ENCODE measurements at regions not wholly inside any gene's neighbourhood (a gene's known extent, or its start where the extent isn't known, plus 50 kb on each side); places are given as distances from the start of the nearest gene placed in this dataset.
"Not testable (repeated sequence)": the region's sequence is repeated elsewhere in the genome, so short reads cannot be mapped to it uniquely, and the experiment has no call there.

- in situ Hi-C loops (cut with HindIII; ENCODE audit: low sequenced_read_pairs) = no loop called here
Observed at GRCh38 chr14:37711356-37711830, 116.0 kb downstream of the TTC6 start.

- in situ Hi-C loops (cut with HindIII; ENCODE audit: low sequenced_read_pairs) = no loop called here
Observed at GRCh38 chr14:37711831-37712475, 116.5 kb downstream of the TTC6 start.

- in situ Hi-C loops (cut with HindIII; ENCODE audit: low sequenced_read_pairs) = not testable (repeated sequence)
Observed at GRCh38 chr14:37712476-37712860, 117.0 kb downstream of the TTC6 start.

- in situ Hi-C loops (cut with HindIII; ENCODE audit: low sequenced_read_pairs) = no loop called here
Observed at GRCh38 chr14:37712976-37713431, 117.6 kb downstream of the TTC6 start.

- in situ Hi-C loops (cut with HindIII; ENCODE audit: low sequenced_read_pairs) = no loop called here
Observed at GRCh38 chr14:37720131-37720530, 124.7 kb downstream of the TTC6 start.

GRCh38 chr14:37721976-37722659 lies 126.7 kb downstream of the TTC6 start:
- in situ Hi-C loops (cut with HindIII; ENCODE audit: low sequenced_read_pairs) = no loop called here

GRCh38 chr14:37723515-37723914 lies 128.1 kb downstream of the TTC6 start:
- in situ Hi-C loops (cut with HindIII; ENCODE audit: low sequenced_read_pairs) = no loop called here

- in situ Hi-C loops (cut with HindIII; ENCODE audit: low sequenced_read_pairs) = no loop called here
Observed at GRCh38 chr14:37726708-37727107, 131.3 kb downstream of the TTC6 start.

GRCh38 chr14:37729218-37729617 lies 133.8 kb downstream of the TTC6 start:
- in situ Hi-C loops (cut with HindIII; ENCODE audit: low sequenced_read_pairs) = no loop called here

GRCh38 chr14:37731094-37731493 lies 135.7 kb downstream of the TTC6 start:
- in situ Hi-C loops (cut with HindIII; ENCODE audit: low sequenced_read_pairs) = no loop called here

- in situ Hi-C loops (cut with HindIII; ENCODE audit: low sequenced_read_pairs) = no loop called here
Observed at GRCh38 chr14:37745657-37746056, 150.2 kb downstream of the TTC6 start.

- in situ Hi-C loops (cut with HindIII; ENCODE audit: low sequenced_read_pairs) = no loop called here
Observed at GRCh38 chr14:37746140-37746832, 150.9 kb downstream of the TTC6 start.

GRCh38 chr14:37753459-37753858 lies 158.0 kb downstream of the TTC6 start:
- in situ Hi-C loops (cut with HindIII; ENCODE audit: low sequenced_read_pairs) = no loop called here

- in situ Hi-C loops (cut with HindIII; ENCODE audit: low sequenced_read_pairs) = not testable (repeated sequence)
Observed at GRCh38 chr14:37760275-37760674, 164.8 kb downstream of the TTC6 start.

GRCh38 chr14:37763266-37763665 lies 167.8 kb downstream of the TTC6 start:
- in situ Hi-C loops (cut with HindIII; ENCODE audit: low sequenced_read_pairs) = no loop called here

GRCh38 chr14:37772283-37772682 lies 176.9 kb downstream of the TTC6 start:
- in situ Hi-C loops (cut with HindIII; ENCODE audit: low sequenced_read_pairs) = not testable (repeated sequence)

- in situ Hi-C loops (cut with HindIII; ENCODE audit: low sequenced_read_pairs) = no loop called here
Observed at GRCh38 chr14:37776791-37777499, 181.5 kb downstream of the TTC6 start.

- in situ Hi-C loops (cut with HindIII; ENCODE audit: low sequenced_read_pairs) = no loop called here
Observed at GRCh38 chr14:37778135-37778943, 182.9 kb downstream of the TTC6 start.

GRCh38 chr14:37779480-37779879 lies 184.1 kb downstream of the TTC6 start:
- in situ Hi-C loops (cut with HindIII; ENCODE audit: low sequenced_read_pairs) = no loop called here

- in situ Hi-C loops (cut with HindIII; ENCODE audit: low sequenced_read_pairs) = not testable (repeated sequence)
Observed at GRCh38 chr14:37780731-37781130, 185.3 kb downstream of the TTC6 start.
